AG09309 (cell line): ENCODE measurements at regions not wholly inside any gene's neighbourhood (a gene's known extent, or its start where the extent isn't known, plus 50 kb on each side); places are given as distances from the start of the nearest gene placed in this dataset.

ENCODE experiments used
- DNase-seq: peaks from one replicate; pipeline ENCODE4 v3.0.0-alpha.2; 2010; ENCODE audit warnings: low read depth
- H3K4me3 ChIP-seq: 2 replicates; pipeline ENCODE4 v1.5.1; 2011; ENCODE audit warnings: mild to moderate bottlenecking, low read depth, low read length, moderate library complexity; ENCODE audit not compliant: control insufficient read depth
- CTCF ChIP-seq: IDR thresholded peaks from 2 replicates; pipeline ENCODE4 v1.5.1; 2011; ENCODE audit warnings: mild to moderate bottlenecking, low read depth, low read length, inconsistent platforms; ENCODE audit not compliant: insufficient read depth, control insufficient read depth; ENCODE audit errors: missing control alignments

DNA sequence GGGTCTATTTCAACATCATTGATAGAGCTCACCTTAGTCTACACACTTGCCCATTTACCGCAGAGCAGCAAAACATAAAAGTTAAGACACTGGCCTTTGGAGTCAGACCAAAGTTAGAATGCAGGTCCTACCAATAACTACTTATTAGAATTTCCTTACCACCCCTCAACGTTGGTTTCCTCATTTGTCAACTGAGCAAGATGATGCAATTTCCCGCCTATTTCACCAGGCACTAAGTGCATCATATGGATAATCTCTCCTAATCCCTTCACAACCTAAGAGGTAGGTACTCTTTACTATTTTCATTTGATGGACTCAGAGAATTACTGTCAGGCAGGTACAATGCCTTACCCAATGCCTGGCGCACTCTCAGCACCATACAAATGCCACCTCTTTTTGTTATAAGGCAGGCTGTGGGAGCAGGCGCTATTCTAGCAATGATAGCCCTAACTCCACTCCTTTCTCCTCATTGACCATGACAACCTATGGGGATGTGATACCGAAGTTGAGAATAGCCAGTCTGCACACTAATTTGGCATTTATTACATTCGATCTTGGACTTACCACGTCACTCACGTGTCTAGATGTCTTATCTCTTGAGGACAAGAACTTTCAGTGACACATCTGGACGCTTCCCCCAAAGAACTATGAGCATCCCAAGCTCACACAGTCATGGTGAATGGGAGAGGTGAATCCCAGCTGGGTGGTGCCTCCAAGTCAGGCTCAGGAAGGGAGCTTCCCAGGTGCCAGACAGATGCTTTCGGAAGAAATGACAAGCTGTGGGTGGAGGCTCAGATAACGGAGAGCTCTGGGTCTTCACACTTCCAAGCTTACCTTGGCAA, 128.1 kb upstream of the STMND1 start:
- no peak for DNase-seq
- TF ChIP-seq CTCF: no peak
- no peak overlapping the region for H3K4me3 ChIP-seq

DNA sequence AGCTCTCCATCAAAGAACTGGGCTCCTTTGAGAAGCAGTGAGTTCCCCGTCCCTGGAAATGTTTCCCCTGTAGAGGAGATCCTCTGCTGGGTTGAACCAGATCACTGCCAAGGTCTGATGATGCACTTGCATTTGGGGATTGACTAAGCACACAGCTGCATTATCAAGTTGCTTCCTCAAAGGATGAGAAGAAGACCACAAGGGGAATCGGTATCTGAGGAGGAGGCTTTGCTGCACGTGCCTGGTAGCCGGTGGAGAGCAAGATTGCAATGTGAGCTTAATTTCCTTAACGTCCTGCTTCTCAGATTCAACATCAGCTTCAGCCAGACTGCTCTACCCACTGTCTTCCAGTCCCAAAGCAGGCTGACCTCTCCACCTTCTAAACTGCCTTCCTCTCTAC, 128.8 kb upstream of the STMND1 start:
- no peak overlapping the region for H3K4me3 ChIP-seq
- no peak for DNase-seq
- no peak for TF ChIP-seq CTCF

DNA sequence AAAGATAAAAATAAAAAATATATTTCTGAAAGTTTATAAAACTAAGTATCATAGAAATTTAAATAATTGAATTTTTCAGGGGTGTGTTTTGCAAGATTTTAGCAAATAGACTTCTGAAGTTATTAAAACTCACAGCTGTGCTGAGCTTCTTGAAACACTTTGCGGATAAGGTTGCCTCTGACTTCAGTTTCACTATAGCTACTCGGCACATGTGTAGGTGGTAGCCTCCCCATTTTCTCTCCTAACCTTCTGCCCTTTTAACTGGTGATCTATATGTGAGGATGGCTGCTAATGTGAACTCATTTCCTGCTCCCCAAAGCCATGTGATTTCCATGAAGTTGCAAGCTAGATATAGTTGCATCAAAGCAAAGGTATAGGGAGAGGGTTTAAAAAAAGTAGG, 129.3 kb upstream of the STMND1 start:
- DNase-seq: no peak
- TF ChIP-seq CTCF: no peak
- H3K4me3 ChIP-seq: no peak overlapping the region

- H3K4me3 ChIP-seq: no peak overlapping the region
- TF ChIP-seq CTCF: no peak
- no peak for DNase-seq
Observed at GRCh38 chr6:16969699-16970655, 131.9 kb upstream of the STMND1 start.

GRCh38 chr6:16968101-16968500, 133.7 kb upstream of the STMND1 start:
- no peak for DNase-seq
- H3K4me3 ChIP-seq: no peak overlapping the region
- no peak for TF ChIP-seq CTCF

DNA sequence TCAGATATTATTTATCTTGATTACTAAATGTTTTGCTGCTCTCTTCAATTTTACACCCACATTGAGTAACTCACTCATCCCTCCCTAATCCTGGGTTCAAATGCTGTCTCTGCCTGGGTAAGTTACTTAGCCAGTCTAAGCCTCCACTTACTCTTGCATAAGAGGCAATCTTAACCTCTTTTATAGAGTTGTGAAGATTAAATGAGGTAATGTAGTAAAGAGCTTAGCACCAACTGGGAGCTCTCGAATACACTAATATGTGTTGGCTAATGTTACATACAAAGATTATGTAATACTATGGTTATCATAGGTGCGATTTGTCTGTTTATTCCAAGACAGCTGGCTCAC, 134.4 kb upstream of the STMND1 start:
- no peak overlapping the region for H3K4me3 ChIP-seq
- DNase-seq: no peak
- no peak for TF ChIP-seq CTCF
